ENCODE measurements at regions not wholly inside any gene's neighbourhood (a gene's known extent, or its start where the extent isn't known, plus 50 kb on each side); places are given as distances from the start of the nearest gene placed in this dataset.

DNA sequence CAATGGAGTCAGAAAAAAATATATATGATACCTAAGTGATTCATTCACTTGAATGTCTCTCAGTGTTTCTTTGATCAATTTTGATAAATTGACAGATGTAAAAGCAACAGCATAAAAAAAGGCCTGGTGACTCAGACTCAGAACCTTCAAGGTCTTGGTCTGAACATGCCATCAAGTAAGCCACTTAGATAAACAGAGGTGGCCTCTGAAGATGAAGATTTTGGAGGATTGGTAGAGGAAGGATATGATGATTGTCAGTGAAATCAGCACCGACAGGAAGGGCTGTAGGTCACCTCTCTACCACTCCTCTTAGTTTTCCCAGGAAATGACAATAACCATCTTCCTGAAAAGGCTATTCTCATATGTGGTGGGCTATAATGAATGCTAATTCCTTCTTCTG lies 422.8 kb upstream of the EPHA7 start:
- TF ChIP-seq, protein P1, sequence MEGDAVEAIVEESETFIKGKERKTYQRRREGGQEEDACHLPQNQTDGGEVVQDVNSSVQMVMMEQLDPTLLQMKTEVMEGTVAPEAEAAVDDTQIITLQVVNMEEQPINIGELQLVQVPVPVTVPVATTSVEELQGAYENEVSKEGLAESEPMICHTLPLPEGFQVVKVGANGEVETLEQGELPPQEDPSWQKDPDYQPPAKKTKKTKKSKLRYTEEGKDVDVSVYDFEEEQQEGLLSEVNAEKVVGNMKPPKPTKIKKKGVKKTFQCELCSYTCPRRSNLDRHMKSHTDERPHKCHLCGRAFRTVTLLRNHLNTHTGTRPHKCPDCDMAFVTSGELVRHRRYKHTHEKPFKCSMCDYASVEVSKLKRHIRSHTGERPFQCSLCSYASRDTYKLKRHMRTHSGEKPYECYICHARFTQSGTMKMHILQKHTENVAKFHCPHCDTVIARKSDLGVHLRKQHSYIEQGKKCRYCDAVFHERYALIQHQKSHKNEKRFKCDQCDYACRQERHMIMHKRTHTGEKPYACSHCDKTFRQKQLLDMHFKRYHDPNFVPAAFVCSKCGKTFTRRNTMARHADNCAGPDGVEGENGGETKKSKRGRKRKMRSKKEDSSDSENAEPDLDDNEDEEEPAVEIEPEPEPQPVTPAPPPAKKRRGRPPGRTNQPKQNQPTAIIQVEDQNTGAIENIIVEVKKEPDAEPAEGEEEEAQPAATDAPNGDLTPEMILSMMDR (IDR thresholded peaks at IDR 0.05), result no peak
- no peak for TF ChIP-seq EZH2 (IDR thresholded peaks at IDR 0.05; ENCODE audit: borderline replicate concordance, insufficient read depth, low read depth, low read length, poor library complexity, severe bottlenecking)

Measured in B cell (primary cell).